ENCODE measurements at regions not wholly inside any gene's neighbourhood (a gene's known extent, or its start where the extent isn't known, plus 50 kb on each side); places are given as distances from the start of the nearest gene placed in this dataset.
"Not testable (repeated sequence)": the region's sequence is repeated elsewhere in the genome, so short reads cannot be mapped to it uniquely, and the experiment has no call there.

DNA sequence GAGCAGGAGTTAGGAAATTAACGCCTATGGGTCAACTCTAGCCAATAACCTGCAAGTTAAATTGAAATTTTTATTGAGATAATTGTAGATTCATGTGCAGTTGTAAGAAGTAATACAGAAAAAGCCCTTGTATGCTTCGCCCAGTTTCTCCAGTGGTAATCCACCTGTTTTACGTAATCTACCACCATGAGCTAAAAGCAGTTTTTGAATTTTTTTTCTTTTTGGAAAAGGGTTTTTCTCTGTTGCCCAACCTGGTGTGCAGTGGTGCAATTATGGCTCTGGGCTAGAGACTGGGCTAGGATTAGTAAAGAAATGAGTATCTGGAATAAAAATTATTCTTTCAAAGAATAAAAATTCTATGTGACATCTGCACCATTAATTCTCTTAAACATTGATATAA lies 116.2 kb downstream of the ZFP64 start:
- TF ChIP-seq, protein P1, sequence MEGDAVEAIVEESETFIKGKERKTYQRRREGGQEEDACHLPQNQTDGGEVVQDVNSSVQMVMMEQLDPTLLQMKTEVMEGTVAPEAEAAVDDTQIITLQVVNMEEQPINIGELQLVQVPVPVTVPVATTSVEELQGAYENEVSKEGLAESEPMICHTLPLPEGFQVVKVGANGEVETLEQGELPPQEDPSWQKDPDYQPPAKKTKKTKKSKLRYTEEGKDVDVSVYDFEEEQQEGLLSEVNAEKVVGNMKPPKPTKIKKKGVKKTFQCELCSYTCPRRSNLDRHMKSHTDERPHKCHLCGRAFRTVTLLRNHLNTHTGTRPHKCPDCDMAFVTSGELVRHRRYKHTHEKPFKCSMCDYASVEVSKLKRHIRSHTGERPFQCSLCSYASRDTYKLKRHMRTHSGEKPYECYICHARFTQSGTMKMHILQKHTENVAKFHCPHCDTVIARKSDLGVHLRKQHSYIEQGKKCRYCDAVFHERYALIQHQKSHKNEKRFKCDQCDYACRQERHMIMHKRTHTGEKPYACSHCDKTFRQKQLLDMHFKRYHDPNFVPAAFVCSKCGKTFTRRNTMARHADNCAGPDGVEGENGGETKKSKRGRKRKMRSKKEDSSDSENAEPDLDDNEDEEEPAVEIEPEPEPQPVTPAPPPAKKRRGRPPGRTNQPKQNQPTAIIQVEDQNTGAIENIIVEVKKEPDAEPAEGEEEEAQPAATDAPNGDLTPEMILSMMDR (conservative IDR thresholded peaks at IDR 0.05; ENCODE audit: low read depth, low read length) = no peak
- DNase-seq (ENCODE audit: low read depth) = no peak
- H3K4me3 ChIP-seq (ENCODE audit: low read depth, low read length) = no peak overlapping the region

DNA sequence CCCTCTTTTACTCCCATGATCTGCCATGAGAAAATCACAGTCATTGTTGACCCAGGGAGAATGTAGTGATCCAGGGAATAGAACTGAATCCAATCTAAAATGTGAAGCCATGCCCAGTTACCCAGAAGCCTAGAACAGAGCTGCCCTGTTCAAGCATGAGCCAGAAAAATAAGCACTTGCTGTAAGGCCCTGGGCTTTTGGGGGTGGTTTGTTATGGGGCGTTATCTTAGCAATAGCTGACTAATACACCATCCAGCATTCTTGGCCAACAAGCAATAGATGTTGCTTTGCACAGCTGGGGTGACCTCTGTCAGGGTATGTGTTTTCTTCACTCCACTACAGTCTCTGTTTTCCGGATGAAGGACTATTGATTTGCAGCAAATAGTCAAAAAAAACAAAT lies 120.4 kb downstream of the ZFP64 start:
- DNase-seq (ENCODE audit: low read depth) = no peak
- H3K4me3 ChIP-seq (ENCODE audit: low read depth, low read length) = no peak overlapping the region
- TF ChIP-seq, protein P1 (conservative IDR thresholded peaks at IDR 0.05; ENCODE audit: low read depth, low read length) = no peak

DNA sequence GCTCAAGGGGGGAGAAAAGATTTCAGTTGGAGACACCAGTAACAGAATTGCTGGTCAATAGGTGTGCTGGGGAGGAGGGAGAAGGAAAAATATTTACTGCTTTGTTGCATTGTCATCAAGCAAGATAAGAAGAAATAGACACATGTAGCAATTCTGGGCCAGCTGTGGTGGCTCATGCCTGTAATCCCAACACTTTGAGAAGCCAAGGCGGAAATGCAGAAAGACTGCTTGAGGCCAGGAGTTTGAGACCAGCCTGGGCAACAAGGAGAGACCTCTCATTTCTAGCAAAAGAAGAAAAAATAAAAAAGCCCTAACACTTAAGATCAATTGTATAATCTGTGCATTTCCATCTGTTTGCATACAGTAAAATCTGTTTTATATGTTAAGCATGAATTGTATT lies 126.6 kb downstream of the ZFP64 start:
- no peak overlapping the region for H3K4me3 ChIP-seq (ENCODE audit: low read depth, low read length)
- no peak for DNase-seq (ENCODE audit: low read depth)
- TF ChIP-seq, protein P1 (conservative IDR thresholded peaks at IDR 0.05; ENCODE audit: low read depth, low read length) = no peak

DNA sequence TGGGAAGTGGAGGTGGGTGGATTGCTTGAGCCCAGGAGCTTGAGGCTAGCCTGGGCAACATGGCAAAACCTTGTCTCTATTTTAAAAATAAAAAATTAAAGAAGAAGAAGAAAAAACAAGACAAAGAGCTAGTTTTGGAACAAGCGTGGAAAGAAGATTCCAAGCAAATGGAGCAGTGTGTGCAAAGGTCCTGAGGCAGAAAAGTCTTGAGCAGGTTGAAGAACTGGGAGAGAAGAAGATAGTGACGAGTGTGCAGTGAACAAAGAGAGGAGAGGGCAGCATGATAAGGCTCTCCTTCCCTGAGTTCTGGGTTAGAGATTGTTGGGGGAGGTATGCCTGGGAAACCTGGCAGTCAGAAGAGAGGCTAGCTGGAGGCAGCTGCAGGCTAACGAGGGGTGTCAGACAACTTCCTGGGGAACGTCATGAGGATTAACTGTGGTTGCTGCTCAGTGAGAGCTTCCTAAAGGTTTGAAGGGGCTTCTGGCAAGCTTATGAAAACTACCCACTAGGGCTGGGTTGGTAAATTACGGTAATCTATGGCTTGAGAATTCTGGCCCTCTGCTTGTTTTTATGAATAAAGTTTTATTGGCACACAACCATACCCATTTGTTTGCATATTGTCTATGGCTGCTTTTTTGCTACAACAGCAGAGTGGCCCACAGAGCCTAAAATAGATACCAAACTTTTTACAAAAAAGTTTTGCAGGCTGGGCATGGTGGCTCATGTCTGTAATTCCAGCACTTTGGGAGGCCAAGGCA lies 128.9 kb downstream of the ZFP64 start:
- H3K4me3 ChIP-seq (ENCODE audit: low read depth, low read length) = no peak overlapping the region
- TF ChIP-seq, protein P1 (conservative IDR thresholded peaks at IDR 0.05; ENCODE audit: low read depth, low read length) = no peak
- no peak for DNase-seq (ENCODE audit: low read depth)

DNA sequence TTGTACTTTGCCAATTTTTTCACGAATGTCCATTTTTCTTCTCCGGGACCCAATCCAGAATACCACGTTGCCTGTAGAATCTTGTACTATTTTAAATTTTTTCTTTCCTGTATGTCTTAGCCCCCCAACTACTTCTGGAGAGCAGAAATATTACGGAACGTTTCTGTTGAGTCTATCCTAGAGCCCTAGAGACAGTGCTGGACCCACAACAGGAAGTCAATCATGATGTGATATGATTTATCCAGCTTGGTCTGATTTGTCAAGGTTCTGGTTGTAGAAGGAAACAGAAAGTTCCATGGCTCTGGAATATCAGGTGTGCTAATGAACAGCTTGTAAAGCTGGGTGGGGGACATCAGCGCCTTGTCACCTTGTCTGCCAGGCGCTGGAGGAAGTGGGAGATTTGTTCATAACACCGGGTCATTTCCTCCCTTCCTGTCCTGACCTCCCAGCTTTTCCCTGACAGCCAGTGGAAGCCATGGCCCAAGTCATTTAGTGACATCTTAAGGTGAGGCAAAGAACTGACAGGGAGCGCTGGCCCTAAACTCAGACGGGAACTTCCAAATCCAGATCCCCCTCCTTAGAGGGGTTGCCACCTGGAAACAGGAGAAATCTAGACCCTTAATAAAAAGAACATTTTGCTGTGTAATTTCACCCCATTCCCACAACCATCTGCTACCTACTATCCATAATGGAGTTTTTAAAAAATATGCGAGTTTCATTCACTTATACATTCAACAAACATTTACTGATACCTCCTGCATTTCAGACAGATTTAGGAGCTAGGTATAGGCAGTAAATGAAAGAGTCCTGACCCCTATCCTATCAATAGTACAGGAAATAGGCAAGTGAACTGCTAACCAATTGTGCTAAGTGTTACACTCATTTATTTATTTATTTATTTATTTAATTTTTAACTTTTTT lies 130.5 kb downstream of the ZFP64 start:
- TF ChIP-seq, protein P1 (conservative IDR thresholded peaks at IDR 0.05; ENCODE audit: low read depth, low read length) = peak; percentile 46
- DNase-seq (ENCODE audit: low read depth) = no peak
- H3K4me3 ChIP-seq (ENCODE audit: low read depth, low read length) = no peak overlapping the region

DNA sequence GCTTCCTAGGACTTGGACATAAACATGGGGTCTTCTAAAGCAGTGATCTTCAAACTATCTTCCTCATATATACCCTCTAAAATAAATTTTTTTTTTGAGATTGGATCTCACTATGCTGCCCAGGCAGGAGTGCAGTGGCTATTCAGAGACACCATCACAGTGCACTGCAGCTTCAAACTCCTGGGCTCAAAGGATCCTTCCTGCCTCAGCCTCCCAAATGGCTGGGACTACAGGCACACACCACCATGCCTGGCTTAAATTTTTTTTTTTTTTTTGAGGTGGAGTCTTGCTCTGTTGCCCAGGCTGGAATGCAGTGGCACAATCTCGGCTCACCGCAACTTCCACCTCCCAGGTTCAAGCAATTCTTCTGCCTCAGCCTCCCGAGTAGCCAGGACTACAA lies 134.4 kb downstream of the ZFP64 start:
- not testable (repeated sequence) for H3K4me3 ChIP-seq (ENCODE audit: low read depth, low read length); DNase-seq (ENCODE audit: low read depth)

DNA sequence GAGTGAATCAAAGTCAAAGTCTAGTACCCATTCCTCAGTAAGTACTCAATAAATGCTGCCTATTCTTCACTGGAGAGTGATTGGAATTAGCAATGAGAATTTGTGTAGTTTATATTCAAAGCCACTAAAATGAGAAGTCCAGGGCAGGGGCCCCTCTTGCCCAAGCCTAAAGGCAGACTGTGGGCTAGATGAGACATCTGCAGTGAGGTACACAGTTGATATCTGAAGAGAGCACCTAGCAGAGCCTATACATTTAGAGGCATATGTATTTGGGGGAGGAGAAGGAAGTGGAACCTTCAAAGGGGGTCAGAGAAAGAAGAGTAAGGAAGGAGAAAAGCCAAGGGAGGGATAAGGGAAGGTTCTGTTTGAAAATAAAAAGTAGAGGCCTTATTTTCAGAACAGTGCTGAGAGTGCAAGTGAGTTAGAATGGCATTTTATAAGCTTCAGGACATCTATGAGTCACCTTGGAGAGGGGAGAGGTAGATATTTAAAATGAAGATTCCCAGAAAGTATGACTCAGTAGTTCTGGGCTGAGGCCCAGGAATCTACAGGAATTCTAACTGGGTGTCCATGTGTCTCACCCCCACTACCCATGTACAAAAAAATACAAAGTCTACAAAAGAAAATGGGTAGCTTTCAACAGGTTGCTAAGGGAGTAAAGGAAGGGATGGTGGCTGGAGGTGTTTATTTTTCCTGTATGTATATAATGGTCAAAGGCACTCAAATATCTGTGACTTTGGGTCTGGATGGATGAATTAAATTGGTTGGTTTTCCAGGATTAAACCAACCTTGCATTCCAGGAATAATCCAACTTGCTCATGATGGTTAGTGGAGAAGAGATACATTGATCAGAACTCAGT lies 135.1 kb downstream of the ZFP64 start:
- peak; percentile 66 for DNase-seq (ENCODE audit: low read depth)
- TF ChIP-seq, protein P1 (conservative IDR thresholded peaks at IDR 0.05; ENCODE audit: low read depth, low read length) = no peak
- no peak overlapping the region for H3K4me3 ChIP-seq (ENCODE audit: low read depth, low read length)
